PC-9 (cell line): ENCODE measurements at regions not wholly inside any gene's neighbourhood (a gene's known extent, or its start where the extent isn't known, plus 50 kb on each side); places are given as distances from the start of the nearest gene placed in this dataset.

Experiments used
- CTCF ChIP-seq: fragments of 200-600 bp; sonication (generic); conservative IDR thresholded peaks from 2 replicates; pipeline ENCODE4 v1.6.1; 2017; ENCODE audit warnings: mixed run types, antibody characterized with exemption, mild to moderate bottlenecking, moderate library complexity
- EZH2 ChIP-seq: fragments of 200-600 bp; sonication (generic); IDR thresholded peaks from 2 replicates; pipeline ENCODE4 v1.8.0; 2017; ENCODE audit warnings: antibody characterized with exemption, low read depth

GRCh38 chr21:25220954-25221353 lies 386.3 kb downstream of the MRPL39 start:
- TF ChIP-seq CTCF (no peak), EZH2 (no peak)
